ENCODE measurements at regions not wholly inside any gene's neighbourhood (a gene's known extent, or its start where the extent isn't known, plus 50 kb on each side); places are given as distances from the start of the nearest gene placed in this dataset.

DNA sequence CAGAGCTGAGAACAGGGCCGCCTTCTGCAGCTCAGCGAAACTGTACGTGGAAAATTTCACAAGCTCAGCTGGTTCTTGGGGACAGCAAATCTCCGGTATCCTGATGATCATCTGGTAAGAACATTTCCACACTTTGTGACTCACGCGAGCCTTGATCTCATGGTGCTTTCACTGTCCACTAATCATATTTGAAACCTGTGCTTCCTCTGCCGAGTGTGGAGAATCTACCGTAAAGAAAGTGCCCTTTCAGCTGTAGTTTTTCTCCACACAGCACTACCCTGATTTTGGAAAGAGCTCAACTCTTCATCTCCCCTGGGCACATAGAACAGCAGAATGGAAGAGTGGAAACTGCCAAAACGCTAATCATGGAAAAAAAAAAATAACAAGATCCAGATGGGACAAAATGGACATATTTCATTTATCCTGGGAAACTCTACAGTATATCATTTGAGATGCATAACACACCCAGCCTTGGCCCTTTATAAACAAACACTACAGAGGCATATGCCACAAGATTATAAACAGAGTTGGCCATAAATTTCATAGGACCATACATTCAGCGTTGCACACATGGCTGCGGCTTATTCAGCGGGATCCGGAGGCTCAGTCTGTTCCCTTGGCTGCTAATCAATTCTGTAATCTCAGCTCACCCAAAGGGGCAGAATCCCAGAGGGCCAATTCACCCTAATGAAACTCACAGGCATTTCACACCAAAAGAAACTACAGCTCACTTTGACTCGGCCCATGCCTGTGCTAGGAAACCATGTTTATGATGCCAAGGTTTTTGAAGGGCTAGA, 434.5 kb downstream of the HDGFL1 start:
- TF ChIP-seq CTCF (conservative IDR thresholded peaks at IDR 0.05): no peak
- TF ChIP-seq EZH2 (IDR thresholded peaks at IDR 0.05; ENCODE audit: low read depth): no peak
